ENCODE measurements at regions not wholly inside any gene's neighbourhood (a gene's known extent, or its start where the extent isn't known, plus 50 kb on each side); places are given as distances from the start of the nearest gene placed in this dataset.

DNA sequence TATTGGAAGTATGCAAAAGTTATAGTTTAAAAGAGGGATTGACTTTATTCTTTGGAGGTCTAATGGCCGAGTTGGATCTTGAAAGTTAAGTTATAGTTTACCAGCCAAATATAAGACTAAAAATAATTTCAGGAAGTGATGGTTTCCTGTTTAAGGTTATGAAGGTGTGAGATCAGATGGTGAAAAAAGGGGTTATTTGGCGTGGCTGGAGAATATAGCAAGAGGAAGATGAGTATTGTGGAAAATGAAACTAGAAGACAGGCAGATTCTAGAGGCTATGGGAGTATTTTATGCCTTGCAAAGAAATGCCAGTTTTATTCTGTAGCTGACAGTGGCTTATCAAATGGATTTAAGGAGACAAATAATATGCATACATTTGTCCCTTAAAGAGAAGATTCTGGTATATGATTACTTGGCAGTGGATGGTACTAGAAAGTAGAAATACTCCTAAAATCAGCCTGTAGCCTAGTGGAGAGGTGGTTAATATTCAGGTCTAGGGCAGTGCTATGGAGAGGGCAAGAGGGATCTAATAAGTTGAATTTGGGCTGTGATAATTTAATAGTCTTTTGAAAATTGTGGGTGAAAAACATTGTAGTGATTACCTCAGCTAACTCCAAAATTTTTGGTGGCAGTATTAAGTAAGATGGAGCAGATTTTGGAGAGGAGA is 1091.8 kb upstream of the ATXN7L3B start:
- Histone ChIP-seq H3K9ac (ENCODE audit: low read depth, low read length, poor library complexity, severe bottlenecking) (peak overlapping the region; percentile 2), H3K4me3 (ENCODE audit: low read length, poor library complexity, severe bottlenecking) (peak overlapping the region; percentile 58), H3K9me2 (replicated peaks; ENCODE audit: low read depth, low read length) (no peaks in the 10 kb centered on the region), H3K4me2 (ENCODE audit: low read depth, low read length, poor library complexity, severe bottlenecking) (peak overlapping the region; percentile 75), H3K79me2 (ENCODE audit: insufficient read depth, low read length) (no peaks in the 10 kb centered on the region), H3K27me3 (ENCODE audit: insufficient read depth, low read length, poor library complexity, severe bottlenecking) (no peaks in the 10 kb centered on the region), H3F3A (ENCODE audit: low read depth) (no peaks in the 10 kb centered on the region), H3K4me1 (ENCODE audit: insufficient read depth, low read length, poor library complexity, severe bottlenecking) (peaks cover 8% of the 10 kb centered on the region), H2AFZ (ENCODE audit: low read length) (peak overlapping the region; percentile 68), H4K20me1 (ENCODE audit: insufficient read depth, low read length, poor library complexity, severe bottlenecking) (peaks cover 3% of the 10 kb centered on the region), H3K9me3 (ENCODE audit: insufficient read depth, low read depth, low read length) (no peaks in the 10 kb centered on the region), H3K36me3 (ENCODE audit: insufficient read depth, low read length) (no peaks in the 10 kb centered on the region)
- TF ChIP-seq, protein P1, sequence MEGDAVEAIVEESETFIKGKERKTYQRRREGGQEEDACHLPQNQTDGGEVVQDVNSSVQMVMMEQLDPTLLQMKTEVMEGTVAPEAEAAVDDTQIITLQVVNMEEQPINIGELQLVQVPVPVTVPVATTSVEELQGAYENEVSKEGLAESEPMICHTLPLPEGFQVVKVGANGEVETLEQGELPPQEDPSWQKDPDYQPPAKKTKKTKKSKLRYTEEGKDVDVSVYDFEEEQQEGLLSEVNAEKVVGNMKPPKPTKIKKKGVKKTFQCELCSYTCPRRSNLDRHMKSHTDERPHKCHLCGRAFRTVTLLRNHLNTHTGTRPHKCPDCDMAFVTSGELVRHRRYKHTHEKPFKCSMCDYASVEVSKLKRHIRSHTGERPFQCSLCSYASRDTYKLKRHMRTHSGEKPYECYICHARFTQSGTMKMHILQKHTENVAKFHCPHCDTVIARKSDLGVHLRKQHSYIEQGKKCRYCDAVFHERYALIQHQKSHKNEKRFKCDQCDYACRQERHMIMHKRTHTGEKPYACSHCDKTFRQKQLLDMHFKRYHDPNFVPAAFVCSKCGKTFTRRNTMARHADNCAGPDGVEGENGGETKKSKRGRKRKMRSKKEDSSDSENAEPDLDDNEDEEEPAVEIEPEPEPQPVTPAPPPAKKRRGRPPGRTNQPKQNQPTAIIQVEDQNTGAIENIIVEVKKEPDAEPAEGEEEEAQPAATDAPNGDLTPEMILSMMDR (conservative IDR thresholded peaks at IDR 0.05; ENCODE audit: low read length): no peak

DNA sequence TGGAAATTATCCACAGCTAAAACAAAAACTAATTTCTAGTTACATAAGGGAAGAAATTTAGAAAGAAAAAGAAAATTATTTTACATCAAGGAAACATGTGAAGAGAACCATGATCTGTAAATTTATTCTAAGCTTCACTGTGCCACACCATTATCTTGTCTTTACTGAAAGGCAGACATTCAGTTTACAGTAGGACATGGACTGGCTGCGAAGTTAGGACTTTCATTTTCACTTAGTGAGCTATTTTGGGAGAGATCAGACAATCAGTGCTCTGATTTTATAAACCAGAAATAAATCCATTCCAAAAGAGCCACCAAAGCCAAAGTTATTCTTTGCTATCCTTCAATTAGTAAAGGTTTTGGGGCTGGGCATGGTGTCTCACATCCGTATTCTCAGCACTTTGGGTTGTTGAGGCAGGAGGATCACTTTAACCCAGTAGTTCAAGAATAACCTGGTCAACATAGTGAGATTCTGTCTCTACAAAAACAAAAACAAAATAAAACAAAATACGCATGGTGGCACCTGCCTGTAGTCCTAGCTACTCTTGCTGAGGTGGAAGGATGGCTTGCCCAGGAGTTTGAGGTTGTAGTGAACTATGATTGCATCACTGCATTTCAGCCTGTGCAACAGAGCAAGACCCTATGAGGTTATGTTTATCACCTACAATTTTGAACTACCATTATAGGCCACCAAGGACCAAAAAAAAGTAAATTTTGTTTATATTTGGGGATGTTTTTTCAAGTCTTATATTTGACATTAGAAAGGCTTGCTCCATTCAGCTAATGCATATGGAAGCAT is 1084.8 kb upstream of the ATXN7L3B start:
- H3K27me3 ChIP-seq (ENCODE audit: insufficient read depth, low read length, poor library complexity, severe bottlenecking): no peaks in the 10 kb centered on the region
- TF ChIP-seq, protein P1 (conservative IDR thresholded peaks at IDR 0.05; ENCODE audit: low read length): no peak
- TF ChIP-seq EZH2phosphoT487 (IDR thresholded peaks at IDR 0.05; ENCODE audit: borderline replicate concordance): no peak

DNA sequence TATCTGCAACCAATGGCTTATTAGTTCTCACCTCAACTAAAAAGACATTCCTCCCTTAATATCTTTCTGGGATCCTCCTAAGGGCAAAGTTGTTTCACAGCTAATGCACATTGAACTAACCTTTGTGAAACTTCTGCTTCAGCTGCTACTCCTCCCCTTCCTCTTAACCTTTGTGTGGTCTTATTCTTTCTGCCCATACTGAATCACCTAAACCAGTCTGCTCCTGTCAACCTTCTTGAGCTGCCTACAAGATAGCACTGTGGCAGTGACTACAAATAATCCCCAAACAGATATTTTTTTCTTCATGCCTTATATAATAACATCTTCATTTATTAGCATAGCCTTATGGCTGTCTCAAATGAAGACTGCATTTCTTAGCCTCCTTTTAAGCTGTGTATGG is 1077.4 kb upstream of the ATXN7L3B start:
- no peak overlapping the region for H2AFZ ChIP-seq (ENCODE audit: low read length)

More for the DNA sequence above, 1084.8 kb upstream of the ATXN7L3B start:
- Histone ChIP-seq H3K9me3 (ENCODE audit: insufficient read depth, low read depth, low read length) (no peaks in the 10 kb centered on the region), H3K9me2 (replicated peaks; ENCODE audit: low read depth, low read length) (no peaks in the 10 kb centered on the region), H4K20me1 (ENCODE audit: insufficient read depth, low read length, poor library complexity, severe bottlenecking) (peaks cover under 1% of the 10 kb centered on the region), H3F3A (ENCODE audit: low read depth) (no peaks in the 10 kb centered on the region), H3K4me1 (ENCODE audit: insufficient read depth, low read length, poor library complexity, severe bottlenecking) (no peaks in the 10 kb centered on the region), H3K4me3 (ENCODE audit: low read length, poor library complexity, severe bottlenecking) (no peak overlapping the region), H3K4me2 (ENCODE audit: low read depth, low read length, poor library complexity, severe bottlenecking) (no peak overlapping the region), H3K9ac (ENCODE audit: low read depth, low read length, poor library complexity, severe bottlenecking) (no peak overlapping the region), H3K36me3 (ENCODE audit: insufficient read depth, low read length) (no peaks in the 10 kb centered on the region), H2AFZ (ENCODE audit: low read length) (no peak overlapping the region), H3K79me2 (ENCODE audit: insufficient read depth, low read length) (no peaks in the 10 kb centered on the region)

More for the DNA sequence above, 1077.4 kb upstream of the ATXN7L3B start:
- no peaks in the 10 kb centered on the region for H3K9me3 ChIP-seq (ENCODE audit: insufficient read depth, low read depth, low read length)
- no peaks in the 10 kb centered on the region for H3K36me3 ChIP-seq (ENCODE audit: insufficient read depth, low read length)
- H3K9me2 ChIP-seq (replicated peaks; ENCODE audit: low read depth, low read length): no peaks in the 10 kb centered on the region
- no peaks in the 10 kb centered on the region for H3K79me2 ChIP-seq (ENCODE audit: insufficient read depth, low read length)
- H3K4me3 ChIP-seq (ENCODE audit: low read length, poor library complexity, severe bottlenecking): no peak overlapping the region
- no peaks in the 10 kb centered on the region for H3K27me3 ChIP-seq (ENCODE audit: insufficient read depth, low read length, poor library complexity, severe bottlenecking)
- H3K4me1 ChIP-seq (ENCODE audit: insufficient read depth, low read length, poor library complexity, severe bottlenecking): no peaks in the 10 kb centered on the region
- TF ChIP-seq, protein P1 (conservative IDR thresholded peaks at IDR 0.05; ENCODE audit: low read length): no peak
- no peak for TF ChIP-seq EZH2phosphoT487 (IDR thresholded peaks at IDR 0.05; ENCODE audit: borderline replicate concordance)
- no peaks in the 10 kb centered on the region for H3F3A ChIP-seq (ENCODE audit: low read depth)
- no peak overlapping the region for H3K9ac ChIP-seq (ENCODE audit: low read depth, low read length, poor library complexity, severe bottlenecking)
- no peaks in the 10 kb centered on the region for H4K20me1 ChIP-seq (ENCODE audit: insufficient read depth, low read length, poor library complexity, severe bottlenecking)
- no peak overlapping the region for H3K4me2 ChIP-seq (ENCODE audit: low read depth, low read length, poor library complexity, severe bottlenecking)

Measured in Loucy (cell line).